HG03558 (cell line): ENCODE measurements at regions not wholly inside any gene's neighbourhood (a gene's known extent, or its start where the extent isn't known, plus 50 kb on each side); places are given as distances from the start of the nearest gene placed in this dataset.
"Not testable (repeated sequence)": the region's sequence is repeated elsewhere in the genome, so short reads cannot be mapped to it uniquely, and the experiment has no call there.

ENCODE experiments used
- ATAC-seq: cut with Tn5 transposase; IDR thresholded peaks from one replicate; pipeline ENCODE4 v1.9.1; 2021; ENCODE audit warnings: moderate number of reproducible peaks; ENCODE audit not compliant: unreplicated experiment; ENCODE audit errors: extremely low read depth

- no peak for ATAC-seq
Observed at GRCh38 chr4:28105271-28105859, 1244.7 kb downstream of the STIM2 start.

GRCh38 chr4:28106155-28106554, 1245.5 kb downstream of the STIM2 start:
- ATAC-seq: no peak

DNA sequence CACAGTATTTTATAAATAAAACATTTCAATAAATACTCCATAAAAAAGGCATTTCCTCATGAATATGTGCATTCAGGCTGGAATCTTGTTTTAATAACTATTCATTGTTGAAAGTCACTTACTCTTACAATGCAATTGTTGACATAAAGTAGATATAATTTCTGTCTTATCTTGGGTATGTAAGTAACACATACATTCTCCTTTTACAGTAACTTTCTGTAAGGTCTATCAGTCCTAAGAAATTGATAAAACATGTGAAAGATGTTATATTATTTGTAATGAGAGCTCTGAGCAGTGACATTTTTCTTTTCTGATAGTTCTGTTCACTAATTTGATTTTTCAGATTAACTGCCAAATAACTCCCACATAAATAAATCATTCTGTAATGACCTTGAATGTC, 1249.2 kb downstream of the STIM2 start:
- no peak for ATAC-seq

DNA sequence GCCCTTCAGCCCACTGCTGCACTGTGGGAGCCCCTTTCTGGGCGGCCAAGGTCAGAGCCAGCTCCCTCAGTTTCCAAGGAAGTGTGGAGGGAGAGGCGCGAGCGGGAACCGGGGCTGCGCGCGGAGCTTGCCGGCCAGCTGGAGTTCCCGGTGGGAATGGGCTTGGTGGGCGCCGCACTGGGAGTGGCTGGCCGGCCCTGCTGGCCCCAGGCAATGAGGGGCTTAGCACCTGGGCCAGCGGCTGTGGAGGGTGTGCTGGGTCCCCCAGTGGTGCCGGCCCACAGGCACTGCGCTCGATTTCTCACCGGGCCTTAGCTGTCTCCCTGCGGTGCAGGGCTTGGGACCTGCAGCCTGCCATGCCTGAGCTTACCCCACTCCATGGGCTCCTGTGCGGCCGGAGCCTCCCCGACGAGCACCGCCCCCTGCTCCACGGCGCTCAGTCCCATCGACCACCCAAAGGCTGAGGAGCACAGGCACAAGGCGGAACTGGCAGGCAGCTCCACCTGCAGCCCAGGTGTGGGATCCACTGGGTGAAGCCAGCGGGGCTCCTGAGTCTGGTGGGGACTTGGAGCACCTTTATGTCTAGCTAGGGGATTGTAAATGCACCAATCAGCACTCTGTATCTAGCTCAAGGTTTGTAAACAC, 1252.2 kb downstream of the STIM2 start:
- not testable (repeated sequence) for ATAC-seq

DNA sequence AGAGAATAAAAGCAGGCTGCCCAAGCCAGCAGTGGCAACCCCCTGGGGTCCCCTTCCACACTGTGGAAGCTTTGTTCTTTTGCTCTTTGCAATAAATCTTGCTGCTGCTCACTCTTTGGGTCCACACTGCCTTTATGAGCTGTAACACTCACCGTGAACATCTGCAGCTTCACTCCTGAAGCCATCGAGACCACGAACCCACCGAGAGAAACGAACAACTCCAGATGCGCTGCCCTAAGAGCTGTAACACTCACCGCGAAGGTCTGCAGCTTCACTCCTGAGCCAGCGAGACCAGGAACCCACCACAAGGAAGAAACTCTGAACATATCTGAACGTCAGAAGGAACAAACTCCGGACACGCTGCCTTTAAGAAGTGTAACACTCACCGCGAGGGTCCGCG, 1252.9 kb downstream of the STIM2 start:
- ATAC-seq: not testable (repeated sequence)

DNA sequence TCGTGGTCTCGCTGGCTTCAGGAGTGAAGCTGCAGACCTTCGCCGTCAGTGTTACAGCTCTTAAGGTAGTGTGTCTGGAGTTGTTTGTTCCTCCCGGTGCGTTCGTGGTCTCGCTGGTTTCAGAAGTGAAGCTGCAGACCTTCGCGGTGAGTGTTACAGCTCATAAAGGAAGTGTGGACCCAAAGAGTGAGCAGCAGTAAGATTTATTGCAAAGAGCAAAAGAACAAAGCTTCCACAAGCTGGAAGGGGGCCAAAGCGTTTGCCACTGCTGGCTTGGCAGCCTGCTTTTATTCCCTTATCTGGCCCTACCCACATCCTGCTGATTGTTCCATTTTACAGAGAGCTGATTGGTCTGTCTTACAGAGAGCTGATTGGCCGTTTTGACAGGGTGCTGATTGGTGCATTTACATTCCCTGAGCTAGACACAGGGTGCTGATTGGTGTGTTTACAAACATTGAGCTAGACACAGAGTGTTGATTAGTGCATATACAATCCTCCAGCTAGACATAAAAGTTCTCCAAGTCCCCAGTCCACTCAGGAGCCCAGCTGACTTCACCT, 1256.0 kb downstream of the STIM2 start:
- ATAC-seq: not testable (repeated sequence)

DNA sequence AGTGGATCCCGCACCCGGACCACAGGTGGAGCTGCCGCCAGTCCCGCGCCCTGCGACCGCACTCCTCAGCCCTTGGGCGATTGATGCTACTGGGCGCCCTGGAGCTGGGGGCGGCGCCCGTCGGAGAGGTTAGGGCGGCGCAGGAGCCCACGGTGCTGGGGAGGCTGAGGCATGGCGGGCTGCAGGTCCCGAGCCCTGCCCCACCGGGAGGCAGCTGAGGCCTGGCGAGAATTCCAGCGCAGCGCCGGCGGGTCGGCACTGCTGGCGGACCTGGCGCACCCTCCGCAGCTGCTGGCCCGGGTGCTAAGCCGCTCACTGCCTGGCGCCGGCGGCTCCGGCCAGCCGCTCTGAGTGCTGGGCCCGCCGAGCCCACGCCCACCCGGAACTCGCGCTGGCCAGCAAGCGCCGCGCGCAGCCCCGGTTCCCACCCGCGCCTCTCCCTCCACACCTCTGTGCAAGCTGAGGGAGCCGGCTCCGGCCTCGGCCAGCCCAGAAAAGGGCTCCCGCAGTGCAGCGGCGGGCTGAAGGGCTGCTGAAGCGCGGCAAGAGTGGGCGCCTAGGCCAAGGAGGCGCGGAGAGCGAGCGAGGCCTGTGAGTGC, 1256.5 kb downstream of the STIM2 start:
- no peak for ATAC-seq

GRCh38 chr4:28146191-28146590, 1285.5 kb downstream of the STIM2 start:
- no peak for ATAC-seq

DNA sequence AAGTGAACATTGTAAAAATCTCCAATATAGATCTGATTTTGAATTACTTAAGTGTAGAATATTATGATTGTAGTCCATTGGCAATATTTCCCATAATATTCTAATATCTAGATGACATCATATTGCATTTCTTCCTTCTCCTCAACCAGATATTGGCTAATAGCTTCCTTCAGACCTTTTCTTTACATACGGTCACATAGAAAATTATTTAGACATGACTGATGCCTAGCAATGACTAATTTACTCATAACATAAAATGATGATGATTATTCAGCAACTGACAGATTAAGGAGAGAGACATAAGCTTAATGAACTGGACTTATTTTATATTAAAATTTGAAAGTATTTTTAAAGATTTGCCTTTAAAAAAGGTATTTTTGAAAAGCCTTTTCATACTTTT, 1287.6 kb downstream of the STIM2 start:
- no peak for ATAC-seq

- ATAC-seq: no peak
Observed at GRCh38 chr4:28149762-28150161, 1289.1 kb downstream of the STIM2 start.

- ATAC-seq: no peak
Observed at GRCh38 chr4:28151314-28151713, 1290.7 kb downstream of the STIM2 start.

GRCh38 chr4:28167411-28167810, 1306.8 kb downstream of the STIM2 start:
- ATAC-seq: no peak

DNA sequence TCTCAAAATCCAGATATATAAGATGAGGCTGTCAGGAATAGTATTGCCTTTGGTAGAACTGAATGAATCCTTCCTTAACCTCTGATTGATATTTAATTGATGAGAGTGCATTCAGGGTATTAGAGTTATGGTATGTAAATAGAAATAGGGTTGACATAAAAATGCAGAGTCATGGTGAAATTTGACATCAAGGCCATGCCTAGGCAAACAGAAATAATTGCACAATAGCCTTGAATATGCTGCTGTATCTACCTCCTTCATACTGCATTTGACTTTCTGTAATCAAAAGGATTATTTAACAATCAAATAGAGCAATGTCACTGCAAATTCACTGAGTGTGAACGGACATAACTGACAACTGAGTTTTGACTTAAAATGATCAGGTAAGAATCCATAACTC, 1316.3 kb downstream of the STIM2 start:
- no peak for ATAC-seq

GRCh38 chr4:28177641-28178040, 1317.0 kb downstream of the STIM2 start:
- no peak for ATAC-seq

- ATAC-seq: no peak
Observed at GRCh38 chr4:28179126-28179525, 1318.5 kb downstream of the STIM2 start.

DNA sequence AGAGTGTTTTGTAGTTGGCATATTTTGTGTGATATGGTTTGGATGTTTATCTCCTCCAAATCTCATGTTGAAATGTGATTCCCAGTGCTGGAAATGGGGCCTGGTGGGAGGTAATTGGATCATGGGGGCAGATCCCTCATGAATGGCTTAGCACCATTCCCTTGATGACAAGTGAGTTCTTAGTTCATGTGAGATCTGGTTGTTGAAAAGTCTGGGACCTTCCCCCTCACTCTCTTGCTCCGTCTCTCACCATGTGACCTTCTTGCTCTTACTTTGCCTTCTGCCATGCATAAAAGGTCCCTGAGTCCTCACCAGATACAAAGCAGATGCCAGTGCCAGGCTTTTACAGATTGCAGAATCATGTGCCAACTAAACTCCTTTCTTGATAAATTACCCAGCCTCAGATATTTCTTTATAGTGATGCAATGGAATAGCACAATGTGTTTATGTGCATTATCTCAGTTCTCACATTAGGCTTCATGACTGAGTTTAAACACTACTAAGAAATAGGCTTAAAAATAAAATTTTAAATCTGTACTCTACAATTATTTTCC, 1348.8 kb downstream of the STIM2 start:
- no peak for ATAC-seq

DNA sequence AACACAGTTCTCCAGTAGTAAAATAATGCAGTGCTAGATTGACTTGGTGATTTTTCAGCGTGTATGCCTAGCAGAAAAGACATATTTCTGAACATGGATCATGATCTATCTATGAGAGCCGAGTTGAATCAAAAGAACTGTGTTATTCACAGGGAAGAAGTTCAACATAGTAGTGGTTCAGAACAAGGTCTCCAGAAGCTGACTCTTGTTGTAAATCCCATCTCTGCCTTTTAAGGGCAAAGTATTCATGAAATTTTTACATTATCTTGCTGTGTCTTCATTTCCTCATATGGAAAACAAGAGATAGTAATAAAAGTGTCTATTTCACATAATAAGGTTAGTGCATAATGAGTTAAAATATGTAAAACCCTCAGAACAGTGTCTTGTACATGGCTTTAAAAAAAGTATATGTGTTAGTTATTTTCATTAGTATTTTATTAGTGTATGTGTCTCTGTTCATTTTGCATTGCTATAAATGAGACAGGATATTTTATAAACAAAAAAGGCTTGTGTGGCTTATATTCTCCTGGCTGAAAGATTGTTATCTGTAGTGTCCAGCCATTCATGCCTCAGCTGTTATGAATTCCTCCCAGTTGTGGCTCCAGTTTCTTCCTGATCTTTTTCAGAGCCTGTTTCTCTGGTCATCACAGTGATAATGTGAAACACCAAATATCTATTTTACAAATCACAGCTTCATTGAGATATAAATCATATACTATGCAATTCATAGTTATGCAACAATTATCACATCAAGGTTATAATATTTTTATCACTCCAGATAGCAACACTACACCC, 1351.2 kb downstream of the STIM2 start:
- ATAC-seq: no peak

- ATAC-seq: no peak
Observed at GRCh38 chr4:28221536-28221935, 1360.9 kb downstream of the STIM2 start.

- no peak for ATAC-seq
Observed at GRCh38 chr4:28225050-28225449, 1364.4 kb downstream of the STIM2 start.

DNA sequence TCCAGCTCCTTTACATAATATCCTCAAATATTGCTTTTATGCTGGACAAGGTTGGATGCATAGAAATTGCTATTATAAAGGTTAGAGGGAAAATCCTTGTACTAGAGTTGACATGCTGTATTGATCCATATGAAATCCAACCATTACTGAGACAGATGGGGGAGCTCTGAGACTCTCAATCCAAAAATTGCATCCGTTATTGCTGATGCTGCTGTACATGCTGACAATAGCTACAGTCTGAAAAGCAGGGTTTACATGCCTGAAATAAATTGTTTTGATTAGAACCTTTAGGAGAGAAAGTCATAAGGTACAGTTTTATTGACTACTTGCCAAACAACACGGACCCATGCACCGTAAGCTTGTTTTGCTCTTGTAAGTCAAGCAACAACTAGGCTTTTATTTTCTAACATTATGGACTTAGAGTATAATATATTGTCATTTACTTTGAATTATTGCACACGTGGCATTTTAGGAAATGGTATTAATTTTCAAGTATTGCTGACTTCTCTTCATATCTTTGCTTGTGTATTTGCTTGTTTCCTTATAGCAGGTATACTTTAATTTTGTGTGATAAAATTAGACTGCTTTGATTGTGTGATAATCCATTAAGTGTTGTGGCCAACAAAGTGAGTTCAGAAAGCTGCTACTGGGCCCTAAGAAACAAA, 1365.2 kb downstream of the STIM2 start:
- no peak for ATAC-seq
